Upper lobe of right lung (tissue), 1 donor: ENCODE measurements at regions not wholly inside any gene's neighbourhood (a gene's known extent, or its start where the extent isn't known, plus 50 kb on each side); places are given as distances from the start of the nearest gene placed in this dataset.

Source experiments
- ATAC-seq: fragments of 200-7000 bp; cut with Tn5 transposase; one replicate; pipeline ENCODE4 v1.9.1; 2020; ENCODE audit warnings: mild to moderate bottlenecking, moderate library complexity
- DNase-seq: peaks from one replicate; pipeline ENCODE4 v3.0.0-alpha.2; 2020
- H3K27ac ChIP-seq: fragments of 200-600 bp; one replicate; pipeline ENCODE4 v1.8.0; 2022
- H3K27me3 ChIP-seq: fragments of 200-600 bp; one replicate; pipeline ENCODE4 v1.8.0; 2022; ENCODE audit warnings: mild to moderate bottlenecking
- H3K36me3 ChIP-seq: fragments of 200-600 bp; one replicate; pipeline ENCODE4 v1.8.0; 2022
- H3K4me1 ChIP-seq: fragments of 200-600 bp; one replicate; pipeline ENCODE4 v1.8.0; 2022
- H3K4me3 ChIP-seq: fragments of 200-600 bp; one replicate; pipeline ENCODE4 v1.8.0; 2022; ENCODE audit warnings: mild to moderate bottlenecking
- H3K9me3 ChIP-seq: fragments of 200-600 bp; one replicate; pipeline ENCODE4 v1.8.0; 2022
- CTCF ChIP-seq: fragments of 200-600 bp; IDR thresholded peaks from one replicate; pipeline ENCODE4 v1.8.0; 2022; ENCODE audit warnings: antibody characterized with exemption
- intact Hi-C: fragments of 100-400 bp; cut with DNase I; formaldehyde crosslinking; loops from one replicate; pipeline ENCODE4 v1.11.0; 2022
- donor health status: DM: no; HTN: yes; CAD: no; lungs with severe emphysema.

GRCh38 chr16:54993106-54993895, 62.6 kb downstream of the IRX5 start:
- Histone ChIP-seq H3K27ac (no peak overlapping the region), H3K4me3 (no peak overlapping the region), H3K4me1 (no peaks in the 10 kb centered on the region), H3K9me3 (no peaks in the 10 kb centered on the region), H3K27me3 (peaks cover 2% of the 10 kb centered on the region), H3K36me3 (no peaks in the 10 kb centered on the region)
- no peak for ATAC-seq
- DNase-seq: no peak
- no peak for TF ChIP-seq CTCF
- intact Hi-C loops: no loop called here

GRCh38 chr16:54996186-54996585, 65.5 kb downstream of the IRX5 start:
- H3K4me3 ChIP-seq: no peak overlapping the region
- ATAC-seq: no peak
- H3K27ac ChIP-seq: no peak overlapping the region
- no peaks in the 10 kb centered on the region for H3K4me1 ChIP-seq
- DNase-seq: no peak
- intact Hi-C loops: no loop called here
- H3K27me3 ChIP-seq: peaks cover 4% of the 10 kb centered on the region
- H3K9me3 ChIP-seq: no peaks in the 10 kb centered on the region
- H3K36me3 ChIP-seq: no peaks in the 10 kb centered on the region
- no peak for TF ChIP-seq CTCF

GRCh38 chr16:54998834-54999233, 68.2 kb downstream of the IRX5 start:
- H3K4me1 ChIP-seq: no peaks in the 10 kb centered on the region
- no peak for TF ChIP-seq CTCF
- H3K4me3 ChIP-seq: no peak overlapping the region
- intact Hi-C loops: no loop called here
- no peaks in the 10 kb centered on the region for H3K36me3 ChIP-seq
- peaks cover 9% of the 10 kb centered on the region for H3K27me3 ChIP-seq
- ATAC-seq (no peak), DNase-seq (no peak)
- no peaks in the 10 kb centered on the region for H3K9me3 ChIP-seq
- H3K27ac ChIP-seq: no peak overlapping the region

GRCh38 chr16:54999481-54999880, 68.8 kb downstream of the IRX5 start:
- Histone ChIP-seq H3K27ac (no peak overlapping the region), H3K36me3 (no peaks in the 10 kb centered on the region), H3K27me3 (peaks cover 9% of the 10 kb centered on the region), H3K9me3 (no peaks in the 10 kb centered on the region), H3K4me3 (no peak overlapping the region), H3K4me1 (no peaks in the 10 kb centered on the region)
- no peak for TF ChIP-seq CTCF
- intact Hi-C loops: no loop called here
- ATAC-seq (no peak), DNase-seq (no peak)

GRCh38 chr16:55000595-55000994, 69.9 kb downstream of the IRX5 start:
- no peaks in the 10 kb centered on the region for H3K9me3 ChIP-seq
- H3K27me3 ChIP-seq: peaks cover 9% of the 10 kb centered on the region
- TF ChIP-seq CTCF: no peak
- no peak for ATAC-seq
- no peaks in the 10 kb centered on the region for H3K4me1 ChIP-seq
- intact Hi-C loops: no loop called here
- H3K36me3 ChIP-seq: no peaks in the 10 kb centered on the region
- DNase-seq: no peak
- H3K4me3 ChIP-seq: no peak overlapping the region
- no peak overlapping the region for H3K27ac ChIP-seq

GRCh38 chr16:55001931-55002330, 71.3 kb downstream of the IRX5 start:
- DNase-seq (no peak), ATAC-seq (no peak)
- no peak for TF ChIP-seq CTCF
- H3K27ac ChIP-seq: no peak overlapping the region
- no peak overlapping the region for H3K4me3 ChIP-seq
- no peaks in the 10 kb centered on the region for H3K9me3 ChIP-seq
- H3K4me1 ChIP-seq: no peaks in the 10 kb centered on the region
- intact Hi-C loops: no loop called here
- no peaks in the 10 kb centered on the region for H3K36me3 ChIP-seq
- peaks cover 9% of the 10 kb centered on the region for H3K27me3 ChIP-seq
